AG04450 (cell line): ENCODE measurements at regions not wholly inside any gene's neighbourhood (a gene's known extent, or its start where the extent isn't known, plus 50 kb on each side); places are given as distances from the start of the nearest gene placed in this dataset.
A peak's percentile ranks its signal among the peaks of the same experiment; 100 is the strongest.

Source experiments
- CTCF ChIA-PET: fragments of 300-600, 350-600 bp; formaldehyde crosslinking; extraction: SDS; loops from one replicate; lab custom pipeline; 2022; ENCODE audit warnings: antibody characterized with exemption, inconsistent platforms; lab: Charles Lee
- POLR2A ChIA-PET: fragments of 350-600 bp; formaldehyde crosslinking; extraction: SDS; loops from one replicate; lab custom pipeline; 2021; ENCODE audit warnings: antibody characterized with exemption, inconsistent platforms; lab: Yijun Ruan, JAX
- DNase-seq: peaks from one replicate; pipeline ENCODE4 v3.0.0-alpha.2; 2011; ENCODE audit warnings: low read depth, low spot score
- H3K27ac ChIP-seq: one replicate; pipeline ENCODE4 v1.5.1; 2012; ENCODE audit warnings: low read depth, low read length, control low read depth
- H3K27me3 ChIP-seq: one replicate; pipeline ENCODE4 v1.6.0; 2012; ENCODE audit warnings: low read length; ENCODE audit not compliant: control insufficient read depth, insufficient read depth
- H3K4me3 ChIP-seq: 2 replicates; pipeline ENCODE4 v1.5.1; 2011; ENCODE audit warnings: mild to moderate bottlenecking, low read depth, low read length, control low read depth
- H3K9me3 ChIP-seq: 2 replicates; pipeline ENCODE4 v1.5.1; 2012; ENCODE audit warnings: low read length; ENCODE audit not compliant: control insufficient read depth, insufficient read depth
- TF ChIP-seq, protein P1 (sequence below): IDR thresholded peaks from 2 replicates; pipeline ENCODE4 v1.5.1; 2011; ENCODE audit warnings: low read depth, low read length, control low read depth, inconsistent platforms

- no peak overlapping the region for H3K4me3 ChIP-seq
- CTCF ChIA-PET, result interaction anchor here (1.3 kb wide), 1 partner anchor 412 kb away, joined by 6 read pairs; no protein-coding TSS in a partner anchor
- POLR2A ChIA-PET, result no interaction called here
- no peaks in the 10 kb centered on the region for H3K9me3 ChIP-seq
- H3K27me3 ChIP-seq, result no peaks in the 10 kb centered on the region
- DNase-seq, result no peak
- H3K27ac ChIP-seq, result no peak overlapping the region
- TF ChIP-seq, protein P1, sequence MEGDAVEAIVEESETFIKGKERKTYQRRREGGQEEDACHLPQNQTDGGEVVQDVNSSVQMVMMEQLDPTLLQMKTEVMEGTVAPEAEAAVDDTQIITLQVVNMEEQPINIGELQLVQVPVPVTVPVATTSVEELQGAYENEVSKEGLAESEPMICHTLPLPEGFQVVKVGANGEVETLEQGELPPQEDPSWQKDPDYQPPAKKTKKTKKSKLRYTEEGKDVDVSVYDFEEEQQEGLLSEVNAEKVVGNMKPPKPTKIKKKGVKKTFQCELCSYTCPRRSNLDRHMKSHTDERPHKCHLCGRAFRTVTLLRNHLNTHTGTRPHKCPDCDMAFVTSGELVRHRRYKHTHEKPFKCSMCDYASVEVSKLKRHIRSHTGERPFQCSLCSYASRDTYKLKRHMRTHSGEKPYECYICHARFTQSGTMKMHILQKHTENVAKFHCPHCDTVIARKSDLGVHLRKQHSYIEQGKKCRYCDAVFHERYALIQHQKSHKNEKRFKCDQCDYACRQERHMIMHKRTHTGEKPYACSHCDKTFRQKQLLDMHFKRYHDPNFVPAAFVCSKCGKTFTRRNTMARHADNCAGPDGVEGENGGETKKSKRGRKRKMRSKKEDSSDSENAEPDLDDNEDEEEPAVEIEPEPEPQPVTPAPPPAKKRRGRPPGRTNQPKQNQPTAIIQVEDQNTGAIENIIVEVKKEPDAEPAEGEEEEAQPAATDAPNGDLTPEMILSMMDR, result no peak
Observed at GRCh38 chr3:17844236-17844635, 101.8 kb upstream of the TBC1D5 start.

DNA sequence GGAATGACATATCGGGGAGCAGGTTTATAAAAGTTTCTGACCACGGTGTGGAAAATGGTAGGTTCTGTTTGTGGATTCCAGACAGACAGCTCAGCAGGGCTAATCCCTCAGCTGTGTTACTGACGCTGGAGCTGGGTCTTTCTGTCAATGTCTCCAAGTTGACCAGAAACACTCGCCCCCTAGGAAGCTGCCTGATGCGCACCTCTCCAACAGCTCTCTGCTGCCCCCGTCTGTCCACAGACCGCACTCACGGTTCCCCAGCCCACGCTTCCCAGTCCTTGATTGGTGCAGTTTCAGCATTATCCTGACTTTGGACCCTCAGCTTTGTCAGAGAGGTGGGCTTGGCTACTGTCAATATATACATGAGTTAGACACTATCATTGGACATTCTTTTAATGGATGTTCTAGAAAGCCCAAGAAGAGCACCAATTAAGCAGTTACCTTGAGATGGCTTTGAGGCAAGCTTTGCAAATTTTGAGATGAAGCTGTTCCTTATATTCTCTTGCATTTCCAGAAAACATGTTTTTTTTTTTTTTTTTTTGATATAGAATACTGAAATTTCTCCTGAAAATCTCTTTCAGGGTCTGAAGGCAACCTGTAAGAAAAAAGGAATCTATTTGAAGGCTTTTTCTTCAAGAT lies 98.9 kb upstream of the TBC1D5 start:
- ChIA-PET POLR2A (interaction anchor here (1.4 kb wide), 1 partner anchor 99 kb away, joined by 9 read pairs; the partner anchor contains the start of gene TBC1D5), CTCF (interaction anchor here (0.5 to 4.0 kb wide), 84 partner anchors 9 to 1245 kb away, joined by 3 to 95 read pairs (median 5); partner anchors contain the start of gene TBC1D5)
- no peak overlapping the region for H3K27ac ChIP-seq

DNA sequence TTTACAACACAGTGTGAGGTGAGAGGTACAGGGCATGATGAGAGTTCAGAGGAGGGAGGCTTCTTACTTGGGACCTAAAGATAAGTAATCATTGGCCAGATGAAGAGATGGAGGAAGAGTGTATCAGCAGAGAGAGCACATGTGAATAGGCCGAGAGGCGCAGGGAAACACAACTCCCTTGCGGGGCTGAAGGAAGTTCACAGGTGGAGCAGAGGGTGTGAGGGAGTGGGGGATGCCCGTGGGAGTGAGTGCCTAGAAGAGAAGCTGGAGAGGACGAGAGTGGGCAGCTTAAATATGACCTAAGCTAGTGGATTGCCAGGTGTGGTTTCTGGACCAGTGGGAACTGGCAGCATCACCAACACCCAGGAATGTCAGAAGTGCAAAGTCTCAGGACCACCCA lies 98.2 kb upstream of the TBC1D5 start:
- no peak for DNase-seq
- H3K27ac ChIP-seq, result no peak overlapping the region
- TF ChIP-seq, protein P1, result no peak
- no peaks in the 10 kb centered on the region for H3K9me3 ChIP-seq
- H3K27me3 ChIP-seq, result no peaks in the 10 kb centered on the region
- CTCF ChIA-PET, result interaction anchor here (0.6 to 4.0 kb wide), 80 partner anchors 8 to 1244 kb away, joined by 3 to 95 read pairs (median 5); partner anchors contain the start of gene TBC1D5
- H3K4me3 ChIP-seq, result no peak overlapping the region
- POLR2A ChIA-PET, result interaction anchor here (0.6 to 1.4 kb wide), 2 partner anchors 98 to 484 kb away, joined by 3 to 9 read pairs; partner anchors contain the start of gene TBC1D5

More for the DNA sequence above, 98.9 kb upstream of the TBC1D5 start:
- peak; percentile 27 for DNase-seq
- no peaks in the 10 kb centered on the region for H3K9me3 ChIP-seq
- no peaks in the 10 kb centered on the region for H3K27me3 ChIP-seq
- H3K4me3 ChIP-seq, result no peak overlapping the region
- TF ChIP-seq, protein P1, result peak; percentile 99

DNA sequence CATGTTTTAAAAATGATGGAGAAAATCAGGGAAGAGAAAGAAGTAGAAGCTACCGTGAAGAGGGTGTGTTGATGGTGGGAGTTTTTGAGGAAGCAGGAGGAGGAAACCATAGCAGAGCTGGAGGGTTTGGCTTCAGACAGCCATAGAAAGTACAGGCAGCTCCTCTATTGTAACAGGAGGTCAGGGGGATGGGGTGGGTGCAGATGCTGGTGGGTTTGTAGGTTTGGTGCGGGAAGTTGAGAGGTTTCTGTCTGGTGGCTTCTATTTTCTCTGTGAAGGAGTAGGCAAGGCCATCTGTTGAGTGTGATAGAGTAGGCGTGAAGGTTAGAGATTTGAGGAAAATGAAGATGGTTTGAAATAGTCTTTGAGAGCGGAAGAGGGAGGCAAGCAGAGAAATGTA lies 97.7 kb upstream of the TBC1D5 start:
- H3K4me3 ChIP-seq, result no peak overlapping the region
- no peaks in the 10 kb centered on the region for H3K9me3 ChIP-seq
- CTCF ChIA-PET, result interaction anchor here (0.6 to 4.0 kb wide), 24 partner anchors 14 to 1238 kb away, joined by 3 to 95 read pairs (median 8); no protein-coding TSS in a partner anchor
- TF ChIP-seq, protein P1, result no peak
- DNase-seq, result no peak
- H3K27ac ChIP-seq, result no peak overlapping the region
- POLR2A ChIA-PET, result interaction anchor here (0.6 kb wide), 1 partner anchor 484 kb away, joined by 3 read pairs; no protein-coding TSS in a partner anchor
- H3K27me3 ChIP-seq, result no peaks in the 10 kb centered on the region

GRCh38 chr3:17836919-17837318 lies 94.5 kb upstream of the TBC1D5 start:
- Histone ChIP-seq H3K4me3 (no peak overlapping the region), H3K27me3 (no peaks in the 10 kb centered on the region), H3K27ac (no peak overlapping the region), H3K9me3 (no peaks in the 10 kb centered on the region)
- TF ChIP-seq, protein P1, result no peak
- CTCF ChIA-PET, result interaction anchor here (1.1 kb wide), 1 partner anchor 362 kb away, joined by 3 read pairs; no protein-coding TSS in a partner anchor
- POLR2A ChIA-PET, result no interaction called here
- DNase-seq, result no peak
